ENCODE measurements at regions not wholly inside any gene's neighbourhood (a gene's known extent, or its start where the extent isn't known, plus 50 kb on each side); places are given as distances from the start of the nearest gene placed in this dataset.

DNA sequence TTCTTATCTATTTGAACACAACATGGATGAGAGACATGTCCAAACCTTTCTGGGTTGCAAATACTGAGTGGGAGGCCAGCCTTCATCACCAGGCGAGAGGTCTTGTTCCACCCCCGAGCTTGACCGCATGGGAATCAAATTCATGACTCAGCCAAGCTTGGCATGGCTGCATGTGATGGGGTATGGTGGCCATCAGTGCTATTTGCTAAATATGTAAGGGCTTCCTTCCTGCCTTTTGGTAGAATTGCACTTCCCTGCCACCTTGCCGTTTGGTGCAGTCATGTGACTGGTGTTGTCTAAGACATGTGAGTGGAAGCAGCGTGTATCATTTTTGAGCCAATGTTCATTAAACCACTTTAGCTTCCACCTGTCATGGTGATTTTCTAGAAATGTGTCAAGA, 508.9 kb upstream of the SULF2 start:
- no peaks in the 10 kb centered on the region for H3K9me3 ChIP-seq
- no peak for TF ChIP-seq EP300 (IDR thresholded peaks at IDR 0.05)
- no peak for TF ChIP-seq POLR2A (IDR thresholded peaks at IDR 0.05; ENCODE audit: low read depth)
- no peak for TF ChIP-seq POLR2AphosphoS5 (IDR thresholded peaks at IDR 0.05)
- H3K36me3 ChIP-seq = no peaks in the 10 kb centered on the region
- intact Hi-C loops (cut with DNase I) = loop anchor here (2.0 to 10.0 kb wide), 2 partner anchors 569 to 615 kb away; no protein-coding TSS in a partner anchor
- H3K27ac ChIP-seq (replicated peaks in 1 of 4) = peak overlapping the region; percentile 68 to 77 (median 76)
- H3K4me3 ChIP-seq = no peak overlapping the region
- DNase-seq (ENCODE audit: extremely low spot score) = no peak
- H3K27me3 ChIP-seq = no peaks in the 10 kb centered on the region
- peaks cover 28 to 39% (median 34%) of the 10 kb centered on the region in 4 donors for H3K4me1 ChIP-seq
- WGBS = 77% methylated on average over 5 of the region's 5 CpGs

DNA sequence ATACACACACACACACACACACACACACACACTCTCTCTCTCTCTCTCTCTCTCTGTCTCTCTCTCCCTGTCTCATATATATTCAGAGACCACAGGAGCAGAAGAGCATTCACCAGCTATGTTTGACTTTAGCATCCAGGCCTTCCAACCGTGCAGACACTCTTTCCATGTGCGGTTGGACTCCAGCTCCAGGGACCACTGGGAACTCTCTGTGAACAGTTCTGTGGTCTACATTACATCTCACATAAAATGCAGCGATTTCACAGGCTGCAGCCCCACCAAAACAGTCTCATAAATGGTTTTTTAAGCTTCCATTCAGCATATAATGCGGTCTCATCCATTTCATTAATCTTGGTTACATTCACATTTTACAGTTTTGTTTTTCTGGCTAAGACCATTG, 508.4 kb upstream of the SULF2 start:
- TF ChIP-seq, protein P1, sequence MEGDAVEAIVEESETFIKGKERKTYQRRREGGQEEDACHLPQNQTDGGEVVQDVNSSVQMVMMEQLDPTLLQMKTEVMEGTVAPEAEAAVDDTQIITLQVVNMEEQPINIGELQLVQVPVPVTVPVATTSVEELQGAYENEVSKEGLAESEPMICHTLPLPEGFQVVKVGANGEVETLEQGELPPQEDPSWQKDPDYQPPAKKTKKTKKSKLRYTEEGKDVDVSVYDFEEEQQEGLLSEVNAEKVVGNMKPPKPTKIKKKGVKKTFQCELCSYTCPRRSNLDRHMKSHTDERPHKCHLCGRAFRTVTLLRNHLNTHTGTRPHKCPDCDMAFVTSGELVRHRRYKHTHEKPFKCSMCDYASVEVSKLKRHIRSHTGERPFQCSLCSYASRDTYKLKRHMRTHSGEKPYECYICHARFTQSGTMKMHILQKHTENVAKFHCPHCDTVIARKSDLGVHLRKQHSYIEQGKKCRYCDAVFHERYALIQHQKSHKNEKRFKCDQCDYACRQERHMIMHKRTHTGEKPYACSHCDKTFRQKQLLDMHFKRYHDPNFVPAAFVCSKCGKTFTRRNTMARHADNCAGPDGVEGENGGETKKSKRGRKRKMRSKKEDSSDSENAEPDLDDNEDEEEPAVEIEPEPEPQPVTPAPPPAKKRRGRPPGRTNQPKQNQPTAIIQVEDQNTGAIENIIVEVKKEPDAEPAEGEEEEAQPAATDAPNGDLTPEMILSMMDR (IDR thresholded peaks at IDR 0.05) = no peak
- TF ChIP-seq EP300 (IDR thresholded peaks at IDR 0.05) (no peak), POLR2AphosphoS5 (IDR thresholded peaks at IDR 0.05) (no peak)
- intact Hi-C loops (cut with DNase I) = loop anchor here (2.0 to 10.0 kb wide), 2 partner anchors 569 to 615 kb away; no protein-coding TSS in a partner anchor
- WGBS = 94% methylated on average over 4 of the region's 4 CpGs

DNA sequence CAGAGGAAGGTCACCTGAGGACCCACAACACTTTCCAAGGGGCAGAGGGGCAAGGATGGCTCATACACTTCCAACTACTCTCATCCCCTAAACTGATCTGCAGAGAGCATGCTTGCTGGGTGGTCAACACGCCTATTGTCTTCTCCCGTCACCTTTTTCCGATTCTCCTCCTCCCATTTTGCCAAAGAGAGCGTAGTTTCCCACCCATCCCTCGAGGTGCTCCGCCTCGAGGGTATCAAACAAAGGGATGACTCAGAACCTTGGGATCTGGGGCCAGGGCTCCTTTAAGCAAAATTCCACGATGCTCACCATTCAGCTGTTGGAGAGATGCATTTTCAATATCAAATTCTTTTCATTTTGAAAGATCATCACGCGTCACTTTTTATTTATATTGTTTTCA, 507.5 kb upstream of the SULF2 start:
- TF ChIP-seq, protein P1 (IDR thresholded peaks at IDR 0.05) = no peak
- no peak for TF ChIP-seq EP300 (IDR thresholded peaks at IDR 0.05)
- peaks cover 21 to 38% (median 33%) of the 10 kb centered on the region in 4 donors for H3K4me1 ChIP-seq
- no peak overlapping the region for H3K27ac ChIP-seq (replicated peaks in 1 of 4)
- no peaks in the 10 kb centered on the region for H3K27me3 ChIP-seq
- intact Hi-C loops (cut with DNase I) = loop anchor here (10.0 kb wide), 1 partner anchor 568 kb away; no protein-coding TSS in a partner anchor
- no peaks in the 10 kb centered on the region for H3K36me3 ChIP-seq
- no peaks in the 10 kb centered on the region for H3K9me3 ChIP-seq
- H3K4me3 ChIP-seq = no peak overlapping the region
- WGBS = 85% methylated on average over 10 of the region's 10 CpGs
- DNase-seq (ENCODE audit: extremely low spot score) = no peak

More for the DNA sequence above, 508.4 kb upstream of the SULF2 start:
- Histone ChIP-seq H3K4me3 (no peak overlapping the region), H3K27ac (replicated peaks in 1 of 4) (no peak overlapping the region), H3K36me3 (no peaks in the 10 kb centered on the region), H3K27me3 (no peaks in the 10 kb centered on the region), H3K4me1 (peaks cover 24 to 39% (median 34%) of the 10 kb centered on the region in 4 donors), H3K9me3 (no peaks in the 10 kb centered on the region)
- DNase-seq (ENCODE audit: extremely low spot score) = no peak

DNA sequence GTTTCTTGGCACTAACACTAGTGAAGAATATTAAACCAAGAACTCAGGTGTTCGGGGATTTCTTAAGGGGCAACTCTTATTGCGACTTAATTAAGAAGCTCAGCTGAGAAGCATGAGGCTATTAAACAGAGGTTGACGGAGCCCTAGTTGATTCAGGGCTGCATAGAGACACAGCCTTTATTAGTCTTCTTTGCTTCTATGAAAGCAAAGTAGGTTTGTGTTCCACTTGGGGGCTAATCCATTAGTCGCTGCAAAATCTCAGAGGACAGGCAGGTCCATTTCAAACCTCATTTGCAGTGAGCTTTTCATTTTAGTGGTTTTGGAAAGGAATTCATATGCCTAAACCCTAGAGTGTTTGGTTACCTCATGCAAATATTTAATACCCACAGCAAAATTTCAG, 506.6 kb upstream of the SULF2 start:
- TF ChIP-seq, protein P1 (IDR thresholded peaks at IDR 0.05) = no peak
- TF ChIP-seq EP300 (IDR thresholded peaks at IDR 0.05) (no peak), POLR2A (IDR thresholded peaks at IDR 0.05; ENCODE audit: low read depth) (no peak), POLR2AphosphoS5 (IDR thresholded peaks at IDR 0.05) (no peak)
- H3K27ac ChIP-seq (replicated peaks in 1 of 4) = no peak overlapping the region
- no peaks in the 10 kb centered on the region for H3K9me3 ChIP-seq
- no peaks in the 10 kb centered on the region for H3K36me3 ChIP-seq
- intact Hi-C loops (cut with DNase I) = loop anchor here (10.0 kb wide), 1 partner anchor 567 kb away; no protein-coding TSS in a partner anchor
- DNase-seq (ENCODE audit: extremely low spot score) = no peak
- 94% methylated on average over 4 of the region's 4 CpGs for WGBS
- H3K4me1 ChIP-seq = peaks cover 29 to 45% (median 42%) of the 10 kb centered on the region in 4 donors
- no peaks in the 10 kb centered on the region for H3K27me3 ChIP-seq
- H3K4me3 ChIP-seq = no peak overlapping the region

DNA sequence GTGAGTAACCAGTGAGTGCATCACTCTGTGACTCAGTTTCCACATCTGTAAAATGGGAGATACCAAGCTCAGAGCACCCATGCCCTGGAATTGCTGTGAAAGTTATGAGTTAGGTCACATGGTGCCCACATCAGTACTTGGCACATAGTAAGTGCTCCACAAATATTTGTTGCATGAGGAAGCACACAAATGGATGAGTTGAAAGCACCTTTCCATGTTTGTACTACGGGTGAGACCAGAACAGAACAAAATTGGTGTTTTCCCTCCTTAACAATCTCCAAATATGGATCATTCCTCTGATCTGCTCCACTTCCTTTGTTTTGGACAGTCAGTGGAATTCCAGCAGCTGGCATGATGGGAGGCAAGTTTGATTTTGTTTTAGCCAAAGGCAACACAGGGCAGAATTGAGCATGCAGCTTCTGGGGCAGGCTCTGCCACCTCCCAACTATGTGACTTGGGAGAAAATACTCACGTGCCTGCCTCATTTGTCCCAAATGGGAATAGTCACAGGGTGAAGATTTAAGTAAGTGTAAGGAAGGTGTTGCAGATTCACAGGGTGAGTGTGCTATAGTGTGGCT, 503.7 kb upstream of the SULF2 start:
- Histone ChIP-seq H3K27me3 (no peaks in the 10 kb centered on the region), H3K4me1 (peaks cover 15 to 37% (median 33%) of the 10 kb centered on the region in 4 donors), H3K27ac (replicated peaks in 1 of 4) (peak overlapping the region; percentile 75 to 79 (median 76)), H3K4me3 (no peak overlapping the region), H3K9me3 (no peaks in the 10 kb centered on the region), H3K36me3 (no peaks in the 10 kb centered on the region)
- WGBS = 70% methylated on average over 2 of the region's 2 CpGs
- TF ChIP-seq EP300 (IDR thresholded peaks at IDR 0.05) = no peak
- TF ChIP-seq POLR2A (IDR thresholded peaks at IDR 0.05; ENCODE audit: low read depth) = no peak
- TF ChIP-seq POLR2AphosphoS5 (IDR thresholded peaks at IDR 0.05) = peak in 1 of 2 donors; percentile 19
- intact Hi-C loops (cut with DNase I) = no loop called here
- no peak for DNase-seq (ENCODE audit: extremely low spot score)
